ENCODE measurements at regions not wholly inside any gene's neighbourhood (a gene's known extent, or its start where the extent isn't known, plus 50 kb on each side); places are given as distances from the start of the nearest gene placed in this dataset.

GRCh38 chr2:6777626-6778025 lies 88.1 kb downstream of the CMPK2 start:
- no peaks in the 10 kb centered on the region for H3K4me1 ChIP-seq (ENCODE audit: insufficient read depth, poor library complexity, severe bottlenecking)
- H3K4me3 ChIP-seq (ENCODE audit: severe bottlenecking) = no peak overlapping the region
- peaks cover 3% of the 10 kb centered on the region for H3K9me3 ChIP-seq (ENCODE audit: severe bottlenecking)
- H3K27me3 ChIP-seq (ENCODE audit: insufficient read depth, poor library complexity, severe bottlenecking) = no peaks in the 10 kb centered on the region
- no peak for DNase-seq (ENCODE audit: low spot score)
- no peaks in the 10 kb centered on the region for H3K36me3 ChIP-seq (ENCODE audit: low read depth)
- no peak overlapping the region for H3K27ac ChIP-seq (ENCODE audit: poor library complexity, severe bottlenecking)
- no peak for ATAC-seq (ENCODE audit: low read depth)
- TF ChIP-seq, protein P1, sequence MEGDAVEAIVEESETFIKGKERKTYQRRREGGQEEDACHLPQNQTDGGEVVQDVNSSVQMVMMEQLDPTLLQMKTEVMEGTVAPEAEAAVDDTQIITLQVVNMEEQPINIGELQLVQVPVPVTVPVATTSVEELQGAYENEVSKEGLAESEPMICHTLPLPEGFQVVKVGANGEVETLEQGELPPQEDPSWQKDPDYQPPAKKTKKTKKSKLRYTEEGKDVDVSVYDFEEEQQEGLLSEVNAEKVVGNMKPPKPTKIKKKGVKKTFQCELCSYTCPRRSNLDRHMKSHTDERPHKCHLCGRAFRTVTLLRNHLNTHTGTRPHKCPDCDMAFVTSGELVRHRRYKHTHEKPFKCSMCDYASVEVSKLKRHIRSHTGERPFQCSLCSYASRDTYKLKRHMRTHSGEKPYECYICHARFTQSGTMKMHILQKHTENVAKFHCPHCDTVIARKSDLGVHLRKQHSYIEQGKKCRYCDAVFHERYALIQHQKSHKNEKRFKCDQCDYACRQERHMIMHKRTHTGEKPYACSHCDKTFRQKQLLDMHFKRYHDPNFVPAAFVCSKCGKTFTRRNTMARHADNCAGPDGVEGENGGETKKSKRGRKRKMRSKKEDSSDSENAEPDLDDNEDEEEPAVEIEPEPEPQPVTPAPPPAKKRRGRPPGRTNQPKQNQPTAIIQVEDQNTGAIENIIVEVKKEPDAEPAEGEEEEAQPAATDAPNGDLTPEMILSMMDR (IDR thresholded peaks at IDR 0.05; ENCODE audit: poor library complexity, severe bottlenecking) = no peak

DNA sequence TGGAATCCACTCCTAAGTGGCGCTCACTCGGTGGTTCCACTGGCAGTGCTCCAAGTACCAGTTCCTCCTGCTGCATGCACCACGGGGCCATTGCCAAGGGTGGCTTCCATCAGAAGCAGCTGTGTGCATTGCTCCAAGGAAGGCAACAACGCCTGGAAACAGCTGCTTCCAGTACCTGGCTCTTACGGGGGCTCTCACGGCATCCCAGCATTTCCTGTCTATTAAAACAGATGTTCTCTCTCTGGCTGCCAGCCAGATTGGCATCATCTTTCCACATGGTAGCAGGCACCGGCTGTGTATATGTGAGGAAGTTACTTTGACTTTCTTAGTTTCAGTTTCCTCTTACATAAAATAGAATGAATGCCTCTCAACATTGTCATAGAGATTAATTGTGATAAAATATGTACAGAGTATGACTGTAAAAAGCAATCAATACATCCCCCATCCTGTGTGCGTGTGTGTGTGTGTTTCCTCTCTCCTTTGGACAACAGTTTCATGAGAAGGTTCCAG lies 84.9 kb downstream of the CMPK2 start:
- no peak overlapping the region for H3K4me3 ChIP-seq (ENCODE audit: severe bottlenecking)
- H3K27ac ChIP-seq (ENCODE audit: poor library complexity, severe bottlenecking) = no peak overlapping the region
- H3K9me3 ChIP-seq (ENCODE audit: severe bottlenecking) = peaks cover 3% of the 10 kb centered on the region
- H3K27me3 ChIP-seq (ENCODE audit: insufficient read depth, poor library complexity, severe bottlenecking) = no peaks in the 10 kb centered on the region
- DNase-seq (ENCODE audit: low spot score) (no peak), ATAC-seq (ENCODE audit: low read depth) (peak; percentile 68)
- TF ChIP-seq, protein P1 (IDR thresholded peaks at IDR 0.05; ENCODE audit: poor library complexity, severe bottlenecking) = no peak
- no peaks in the 10 kb centered on the region for H3K4me1 ChIP-seq (ENCODE audit: insufficient read depth, poor library complexity, severe bottlenecking)
- no peaks in the 10 kb centered on the region for H3K36me3 ChIP-seq (ENCODE audit: low read depth)

- Histone ChIP-seq H3K4me3 (ENCODE audit: severe bottlenecking) (no peak overlapping the region), H3K9me3 (ENCODE audit: severe bottlenecking) (no peaks in the 10 kb centered on the region), H3K36me3 (ENCODE audit: low read depth) (no peaks in the 10 kb centered on the region), H3K27ac (ENCODE audit: poor library complexity, severe bottlenecking) (no peak overlapping the region), H3K4me1 (ENCODE audit: insufficient read depth, poor library complexity, severe bottlenecking) (no peaks in the 10 kb centered on the region), H3K27me3 (ENCODE audit: insufficient read depth, poor library complexity, severe bottlenecking) (no peaks in the 10 kb centered on the region)
- TF ChIP-seq, protein P1 (IDR thresholded peaks at IDR 0.05; ENCODE audit: poor library complexity, severe bottlenecking) = no peak
- no peak for ATAC-seq (ENCODE audit: low read depth)
- DNase-seq (ENCODE audit: low spot score) = no peak
Measured at GRCh38 chr2:6782517-6783237, 83.0 kb downstream of the CMPK2 start.

- TF ChIP-seq, protein P1 (IDR thresholded peaks at IDR 0.05; ENCODE audit: poor library complexity, severe bottlenecking) = no peak
- no peaks in the 10 kb centered on the region for H3K9me3 ChIP-seq (ENCODE audit: severe bottlenecking)
- H3K36me3 ChIP-seq (ENCODE audit: low read depth) = no peaks in the 10 kb centered on the region
- ATAC-seq (ENCODE audit: low read depth) (no peak), DNase-seq (ENCODE audit: low spot score) (no peak)
- H3K27ac ChIP-seq (ENCODE audit: poor library complexity, severe bottlenecking) = no peak overlapping the region
- H3K4me1 ChIP-seq (ENCODE audit: insufficient read depth, poor library complexity, severe bottlenecking) = no peaks in the 10 kb centered on the region
- no peak overlapping the region for H3K4me3 ChIP-seq (ENCODE audit: severe bottlenecking)
- H3K27me3 ChIP-seq (ENCODE audit: insufficient read depth, poor library complexity, severe bottlenecking) = no peaks in the 10 kb centered on the region
Measured at GRCh38 chr2:6783238-6783614, 82.5 kb downstream of the CMPK2 start.

DNA sequence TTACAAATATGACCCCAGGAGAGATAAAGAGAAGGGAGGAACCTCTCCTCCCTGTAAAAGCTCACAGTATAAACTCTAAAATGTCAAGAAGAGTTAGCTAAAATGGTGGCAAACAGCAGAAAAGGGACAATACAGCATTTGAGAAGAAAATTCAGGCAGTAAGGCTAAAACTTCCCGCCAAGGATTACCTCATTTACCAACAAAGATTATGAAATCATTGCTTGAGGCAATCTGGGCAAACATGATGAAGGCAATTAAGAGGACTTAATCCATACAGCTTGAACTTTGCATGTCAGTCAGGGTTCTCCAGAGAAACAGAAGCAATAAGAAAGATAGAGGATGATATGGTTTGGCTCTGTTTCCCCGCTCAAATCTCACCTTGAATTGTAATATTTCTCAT lies 81.4 kb downstream of the CMPK2 start:
- DNase-seq (ENCODE audit: low spot score) (no peak), ATAC-seq (ENCODE audit: low read depth) (no peak)
- H3K27ac ChIP-seq (ENCODE audit: poor library complexity, severe bottlenecking) = no peak overlapping the region
- H3K4me1 ChIP-seq (ENCODE audit: insufficient read depth, poor library complexity, severe bottlenecking) = no peaks in the 10 kb centered on the region
- H3K4me3 ChIP-seq (ENCODE audit: severe bottlenecking) = no peak overlapping the region
- no peaks in the 10 kb centered on the region for H3K27me3 ChIP-seq (ENCODE audit: insufficient read depth, poor library complexity, severe bottlenecking)
- TF ChIP-seq, protein P1 (IDR thresholded peaks at IDR 0.05; ENCODE audit: poor library complexity, severe bottlenecking) = no peak
- no peaks in the 10 kb centered on the region for H3K36me3 ChIP-seq (ENCODE audit: low read depth)
- no peaks in the 10 kb centered on the region for H3K9me3 ChIP-seq (ENCODE audit: severe bottlenecking)

Data from RWPE2 (cell line).